Calu3 (cell line): ENCODE measurements at regions not wholly inside any gene's neighbourhood (a gene's known extent, or its start where the extent isn't known, plus 50 kb on each side); places are given as distances from the start of the nearest gene placed in this dataset.

Experiments
- BruUV-seq: library from RNA; stranded (reverse); fragments of 400-500 nt; replicated peaks from 2 replicates; lab custom pipeline; 2021; lab: Mats Ljungman, UMichigan
- CTCF ChIA-PET: fragments of 300-600 bp; sonication (Branson Sonifier 250); formaldehyde crosslinking; loops from one replicate; lab custom pipeline; 2022; ENCODE audit warnings: antibody characterized with exemption; lab: Charles Lee
- DNase-seq: peaks from one replicate; pipeline ENCODE4 v3.0.0; 2022
- H3K27ac Mint-ChIP-seq: one replicate; pipeline ENCODE4 v1.8.0; 2022; ENCODE audit warnings: mixed read lengths; ENCODE audit not compliant: unreplicated experiment
- H3K27me3 Mint-ChIP-seq: one replicate; pipeline ENCODE4 v1.8.0; 2022; ENCODE audit warnings: mixed read lengths; ENCODE audit not compliant: unreplicated experiment
- H3K36me3 Mint-ChIP-seq: one replicate; pipeline ENCODE4 v1.8.0; 2022; ENCODE audit warnings: mild to moderate bottlenecking, moderate library complexity, mixed read lengths; ENCODE audit not compliant: insufficient read depth, unreplicated experiment
- H3K4me1 Mint-ChIP-seq: one replicate; pipeline ENCODE4 v1.8.0; 2022; ENCODE audit warnings: mild to moderate bottlenecking, low read depth, mixed read lengths; ENCODE audit not compliant: unreplicated experiment
- H3K4me3 Mint-ChIP-seq: one replicate; pipeline ENCODE4 v1.8.0; 2022; ENCODE audit warnings: mild to moderate bottlenecking, low read depth, moderate library complexity, mixed read lengths; ENCODE audit not compliant: unreplicated experiment
- H3K9me3 Mint-ChIP-seq: one replicate; pipeline ENCODE4 v1.8.0; 2022; ENCODE audit warnings: low read depth, mixed read lengths; ENCODE audit not compliant: unreplicated experiment
- CTCF ChIP-seq: fragments of 200-600 bp; IDR thresholded peaks from one replicate; pipeline ENCODE4 v1.8.0; 2022; ENCODE audit warnings: antibody characterized with exemption; ENCODE audit not compliant: unreplicated experiment
- intact Hi-C: fragments of 100-400 bp; cut with micrococcal nuclease; formaldehyde crosslinking; loops from one replicate; pipeline ENCODE4 v1.10.0; 2022; ENCODE audit not compliant: unreplicated experiment

DNA sequence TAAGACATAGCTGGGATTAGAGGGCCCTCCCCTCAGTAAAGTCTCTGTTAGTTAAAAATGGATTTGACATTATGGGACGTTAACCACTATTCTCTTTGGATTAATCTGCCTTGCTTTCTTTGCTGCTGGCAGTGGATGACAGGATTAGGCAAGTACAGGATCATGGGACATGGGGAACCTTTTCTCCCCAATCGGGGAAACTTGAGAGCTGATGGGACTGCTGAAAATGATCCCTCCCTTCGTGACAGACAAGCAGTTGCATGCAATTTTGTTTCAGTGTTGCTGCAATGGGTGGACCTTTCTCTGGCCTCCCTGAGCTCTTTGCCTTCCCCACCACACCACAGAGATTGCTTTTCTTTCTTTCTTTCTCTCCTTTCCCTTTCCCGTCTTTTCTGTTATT lies 120.2 kb upstream of the BANK1 start:
- CTCF ChIA-PET: no interaction called here
- no peak for TF ChIP-seq CTCF
- Mint-ChIP-seq H3K27me3 (no peaks in the 10 kb centered on the region), H3K36me3 (no peaks in the 10 kb centered on the region), H3K9me3 (peaks cover 5% of the 10 kb centered on the region), H3K4me3 (no peak overlapping the region), H3K27ac (no peak overlapping the region), H3K4me1 (no peaks in the 10 kb centered on the region)
- BruUV-seq: no TSS peak
- intact Hi-C loops: no loop called here
- DNase-seq: no peak

- Mint-ChIP-seq H3K4me1 (no peaks in the 10 kb centered on the region), H3K4me3 (no peak overlapping the region), H3K9me3 (peaks cover 5% of the 10 kb centered on the region), H3K36me3 (no peaks in the 10 kb centered on the region), H3K27ac (no peak overlapping the region), H3K27me3 (no peaks in the 10 kb centered on the region)
- CTCF ChIA-PET: no interaction called here
- BruUV-seq: no TSS peak
- no peak for DNase-seq
- TF ChIP-seq CTCF: no peak
- intact Hi-C loops: no loop called here
These were observed 120.7 kb upstream of the BANK1 start for GRCh38 chr4:101669832-101670188.

DNA sequence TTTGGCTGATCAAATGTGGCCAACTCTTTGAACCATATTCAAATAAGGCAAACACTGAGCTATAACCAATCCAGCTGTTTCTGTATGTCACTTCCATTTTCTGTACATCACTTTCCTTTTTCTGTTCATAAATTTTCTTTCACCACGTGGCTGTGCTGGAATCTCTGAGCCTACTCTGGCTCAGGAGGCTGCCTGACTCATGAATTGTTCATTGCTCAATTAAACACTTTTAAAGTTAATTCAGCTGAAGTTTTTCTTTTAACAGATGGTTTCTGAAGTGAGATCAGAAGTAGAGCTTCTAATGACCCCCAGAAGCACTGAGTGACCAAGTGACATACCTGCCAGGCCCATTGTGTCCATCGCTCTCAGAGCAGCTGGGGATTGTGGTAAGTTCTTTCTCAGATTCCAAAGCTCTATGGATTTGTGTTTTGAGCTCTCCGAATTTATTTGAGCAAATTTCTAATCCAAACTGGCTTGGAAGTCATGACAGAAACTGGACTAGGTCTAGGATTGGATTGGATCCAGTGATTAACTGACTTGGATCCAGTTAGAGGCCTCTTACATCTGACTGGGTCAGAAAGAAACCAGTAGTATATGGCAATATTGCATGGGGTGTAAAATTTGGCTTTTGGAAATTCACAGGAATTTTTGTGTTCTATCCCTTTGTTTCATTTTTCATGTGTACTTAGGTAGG lies 121.2 kb upstream of the BANK1 start:
- intact Hi-C loops: no loop called here
- CTCF ChIA-PET: no interaction called here
- H3K4me3 Mint-ChIP-seq: no peak overlapping the region
- no peak overlapping the region for H3K27ac Mint-ChIP-seq
- DNase-seq: no peak
- H3K9me3 Mint-ChIP-seq: peaks cover 5% of the 10 kb centered on the region
- H3K4me1 Mint-ChIP-seq: no peaks in the 10 kb centered on the region
- no peaks in the 10 kb centered on the region for H3K27me3 Mint-ChIP-seq
- no TSS peak for BruUV-seq
- TF ChIP-seq CTCF: no peak
- H3K36me3 Mint-ChIP-seq: no peaks in the 10 kb centered on the region

GRCh38 chr4:101667348-101667747 lies 123.2 kb upstream of the BANK1 start:
- no peak for TF ChIP-seq CTCF
- no peaks in the 10 kb centered on the region for H3K36me3 Mint-ChIP-seq
- no peaks in the 10 kb centered on the region for H3K4me1 Mint-ChIP-seq
- peaks cover 5% of the 10 kb centered on the region for H3K9me3 Mint-ChIP-seq
- no TSS peak for BruUV-seq
- CTCF ChIA-PET: no interaction called here
- H3K27me3 Mint-ChIP-seq: no peaks in the 10 kb centered on the region
- intact Hi-C loops: no loop called here
- H3K27ac Mint-ChIP-seq: no peak overlapping the region
- no peak overlapping the region for H3K4me3 Mint-ChIP-seq
- DNase-seq: no peak
